NCI-H774 (cell line): ENCODE measurements at regions not wholly inside any gene's neighbourhood (a gene's known extent, or its start where the extent isn't known, plus 50 kb on each side); places are given as distances from the start of the nearest gene placed in this dataset.

ENCODE experiments used
- DNase-seq: peaks from one replicate; lab custom pipeline; 2025; lab: John Stamatoyannopoulos, UW

GRCh38 chr17:70230850-70231640 lies 61.7 kb downstream of the KCNJ2 start:
- no peak for DNase-seq

GRCh38 chr17:70232466-70232865 lies 63.1 kb downstream of the KCNJ2 start:
- DNase-seq, result no peak

GRCh38 chr17:70235252-70235651 lies 65.9 kb downstream of the KCNJ2 start:
- no peak for DNase-seq

- DNase-seq, result no peak
Measured at GRCh38 chr17:70238228-70238627, 68.9 kb downstream of the KCNJ2 start.

- DNase-seq, result no peak
Measured at GRCh38 chr17:70238646-70239045, 69.3 kb downstream of the KCNJ2 start.

GRCh38 chr17:70239391-70239826 lies 70.1 kb downstream of the KCNJ2 start:
- DNase-seq, result peak; percentile 58

GRCh38 chr17:70241071-70241470 lies 71.7 kb downstream of the KCNJ2 start:
- DNase-seq, result no peak

GRCh38 chr17:70242781-70243437 lies 73.6 kb downstream of the KCNJ2 start:
- no peak for DNase-seq

GRCh38 chr17:70251706-70252105 lies 82.4 kb downstream of the KCNJ2 start:
- DNase-seq, result no peak

GRCh38 chr17:70254735-70255460 lies 85.6 kb downstream of the KCNJ2 start:
- no peak for DNase-seq

GRCh38 chr17:70256751-70257150 lies 87.4 kb downstream of the KCNJ2 start:
- no peak for DNase-seq

GRCh38 chr17:70258465-70258864 lies 89.1 kb downstream of the KCNJ2 start:
- no peak for DNase-seq

- no peak for DNase-seq
Measured at GRCh38 chr17:70259400-70259799, 90.1 kb downstream of the KCNJ2 start.

- no peak for DNase-seq
Measured at GRCh38 chr17:70261170-70261569, 91.8 kb downstream of the KCNJ2 start.

GRCh38 chr17:70265471-70265870 lies 96.1 kb downstream of the KCNJ2 start:
- DNase-seq, result no peak

- DNase-seq, result no peak
Measured at GRCh38 chr17:70266394-70266793, 97.1 kb downstream of the KCNJ2 start.

GRCh38 chr17:70268383-70268782 lies 99.1 kb downstream of the KCNJ2 start:
- no peak for DNase-seq

- no peak for DNase-seq
Measured at GRCh38 chr17:70270554-70270953, 101.2 kb downstream of the KCNJ2 start.

- DNase-seq, result no peak
Measured at GRCh38 chr17:70271200-70271599, 101.9 kb downstream of the KCNJ2 start.

- DNase-seq, result no peak
Measured at GRCh38 chr17:70271672-70272071, 102.3 kb downstream of the KCNJ2 start.

- DNase-seq, result no peak
Measured at GRCh38 chr17:70274255-70274654, 104.9 kb downstream of the KCNJ2 start.

GRCh38 chr17:70276906-70277305 lies 107.6 kb downstream of the KCNJ2 start:
- no peak for DNase-seq
